Motor neuron (in vitro differentiated cells): ENCODE measurements at regions not wholly inside any gene's neighbourhood (a gene's known extent, or its start where the extent isn't known, plus 50 kb on each side); places are given as distances from the start of the nearest gene placed in this dataset.

Experiments
- ATAC-seq, 8 experiments: fragments of 200-7000 bp; cut with Tn5 transposase; replicated peaks in 6 of 8; 2 replicates each; pipeline ENCODE4 v1.8.0; 2021; ENCODE audit warnings: mild to moderate bottlenecking in 8 of 8, moderate library complexity in 8 of 8
- H3K27ac ChIP-seq, 2 donors: fragments of 250-450 bp; sonication (Bioruptor Pico); 2 replicates each; pipeline ENCODE4 v1.9.0; 2021; ENCODE audit warnings: antibody characterized with exemption in 2 of 2, mild to moderate bottlenecking in 2 of 2, moderate library complexity in 1 of 2
- H3K4me1 ChIP-seq, 2 donors: fragments of 250-450 bp; sonication (Bioruptor Pico); replicated peaks in 1 of 2; 2 replicates each; pipeline ENCODE4 v1.6.1; 2021; ENCODE audit warnings: antibody characterized with exemption in 2 of 2, mild to moderate bottlenecking in 2 of 2, moderate library complexity in 1 of 2
- H3K4me3 ChIP-seq, 5 donors: fragments of 250-450 bp; sonication (Bioruptor Pico); 2 replicates each; pipeline ENCODE4 v1.9.0; 2021; ENCODE audit warnings: antibody characterized with exemption in 5 of 5, mild to moderate bottlenecking in 5 of 5, moderate library complexity in 4 of 5
- WGBS, 10 experiments: fragments of 450-650 bp; shearing (Covaris generic); methylation state at CpG; one replicate each; pipeline ENCODE4 v1.0.0; 2022; 5-methylcytosine and 5-hydroxymethylcytosine counted together
- in situ Hi-C, 9 experiments: fragments of 400-800 bp; cut with MboI; loops; one replicate each; pipeline ENCODE4 v1.15.0; 2021; ENCODE audit warnings: low sequenced_read_pairs in 9 of 9, low pct_unique_long_range_greater_than_20kb in 2 of 9; ENCODE audit not compliant: unreplicated experiment in 9 of 9

DNA sequence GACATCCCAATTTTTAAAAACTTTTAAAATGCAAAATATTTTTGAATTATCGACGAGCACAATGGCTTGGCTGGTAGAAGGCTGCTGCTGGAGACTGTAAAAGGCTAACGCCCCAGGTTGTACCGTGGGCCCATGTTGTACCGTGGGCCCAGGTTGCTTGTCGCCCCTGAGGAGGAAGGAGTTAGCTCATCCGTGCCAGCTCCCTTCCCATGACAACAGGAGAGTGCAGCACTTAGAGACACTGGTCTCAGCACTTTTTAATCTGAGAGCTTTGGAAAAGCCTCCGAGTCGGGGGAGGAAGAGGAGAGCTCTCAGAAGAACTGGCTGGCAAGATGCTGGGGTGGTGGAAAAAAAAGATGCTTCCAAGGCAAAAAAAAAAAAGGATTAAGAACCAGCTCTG is 50.3 kb upstream of the CACNA1A start:
- ATAC-seq, result no peak
- Histone ChIP-seq H3K27ac (no peak overlapping the region), H3K4me1 (no peaks in the 10 kb centered on the region), H3K4me3 (no peak overlapping the region)
- WGBS, 10 experiments, result 35 to 79% (median 66%) methylated on average over 2 to 9 of the region's 9 CpGs; no CpG with 5 or more reads in 2 of the 10 experiments
- in situ Hi-C loops, result no loop called here
